ENCODE measurements at regions not wholly inside any gene's neighbourhood (a gene's known extent, or its start where the extent isn't known, plus 50 kb on each side); places are given as distances from the start of the nearest gene placed in this dataset.
"Not testable (repeated sequence)": the region's sequence is repeated elsewhere in the genome, so short reads cannot be mapped to it uniquely, and the experiment has no call there.

DNA sequence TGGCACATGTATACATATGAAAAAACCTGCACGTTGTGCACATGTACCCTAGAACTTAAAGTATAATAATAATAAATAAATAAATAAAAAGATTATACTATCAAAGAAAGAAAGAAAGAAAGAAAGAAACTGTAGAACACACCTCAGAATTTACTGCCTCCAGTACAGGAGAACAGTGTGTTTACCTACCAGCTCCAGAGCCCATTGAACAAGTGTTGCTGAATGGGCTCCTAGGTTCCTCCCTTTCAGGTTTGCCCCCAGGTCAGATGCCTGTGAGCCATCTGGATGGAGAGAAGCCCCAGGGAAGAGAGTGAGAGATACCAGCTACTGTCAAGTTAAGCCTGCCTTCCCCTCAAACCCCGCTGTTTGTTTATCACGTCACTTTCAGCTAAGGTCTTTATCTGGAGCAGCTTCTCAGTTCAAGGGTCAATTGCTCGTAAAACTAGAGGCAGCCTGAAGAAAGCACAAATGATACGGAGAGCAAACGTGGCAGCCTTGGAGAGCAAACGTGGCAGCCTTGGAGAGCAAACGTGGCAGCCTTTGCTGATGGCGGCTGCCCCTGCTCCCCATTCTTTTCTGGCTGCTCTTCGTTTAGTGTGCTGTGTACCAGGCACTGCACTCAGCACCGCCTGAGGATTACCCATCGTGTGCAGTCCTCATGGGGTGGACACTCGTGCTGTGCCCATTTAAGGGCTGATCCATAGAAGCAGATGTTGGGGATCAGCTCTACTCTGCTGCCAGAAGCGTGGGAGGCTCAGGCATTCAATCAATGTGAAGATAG, 111.7 kb downstream of the ADAMTS15 start:
- ATAC-seq, result no peak
- no peaks in the 10 kb centered on the region for H3K9me3 ChIP-seq (ENCODE audit: control insufficient read depth, low read length, poor library complexity, severe bottlenecking)
- DNase-seq, result no peak
- no peak overlapping the region for H3K27ac Mint-ChIP-seq
- H3K36me3 Mint-ChIP-seq (ENCODE audit: low read depth), result no peaks in the 10 kb centered on the region
- H3K27me3 Mint-ChIP-seq, result peaks cover 15% of the 10 kb centered on the region
- no peak overlapping the region for H3K4me3 Mint-ChIP-seq
- no peaks in the 10 kb centered on the region for H3K4me1 Mint-ChIP-seq

DNA sequence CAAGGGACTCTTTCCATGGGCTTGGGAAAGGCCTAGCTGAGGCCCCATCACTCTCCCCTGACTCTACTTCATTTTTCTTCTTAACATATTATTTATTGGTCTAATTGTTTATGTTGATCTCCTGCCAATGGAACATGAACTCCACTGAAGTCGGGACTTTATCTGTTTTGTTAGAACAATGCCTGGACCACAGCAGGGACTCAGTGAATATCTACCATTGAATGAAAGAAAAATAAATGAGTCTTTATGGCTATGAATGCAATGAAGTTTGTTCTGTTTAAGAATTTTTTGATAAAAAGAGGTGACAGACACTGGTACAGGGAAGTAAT, 112.3 kb downstream of the ADAMTS15 start:
- Mint-ChIP-seq H3K36me3 (ENCODE audit: low read depth) (no peaks in the 10 kb centered on the region), H3K4me1 (no peaks in the 10 kb centered on the region), H3K4me3 (no peak overlapping the region), H3K27me3 (peaks cover 12% of the 10 kb centered on the region), H3K27ac (no peak overlapping the region)
- DNase-seq (no peak), ATAC-seq (no peak)
- H3K9me3 ChIP-seq (ENCODE audit: control insufficient read depth, low read length, poor library complexity, severe bottlenecking), result no peaks in the 10 kb centered on the region

- H3K9me3 ChIP-seq (ENCODE audit: control insufficient read depth, low read length, poor library complexity, severe bottlenecking), result no peaks in the 10 kb centered on the region
- H3K36me3 Mint-ChIP-seq (ENCODE audit: low read depth), result no peaks in the 10 kb centered on the region
- no peak overlapping the region for H3K4me3 Mint-ChIP-seq
- H3K27me3 Mint-ChIP-seq, result peaks cover 7% of the 10 kb centered on the region
- ATAC-seq (no peak), DNase-seq (no peak)
- no peak overlapping the region for H3K27ac Mint-ChIP-seq
- H3K4me1 Mint-ChIP-seq, result no peaks in the 10 kb centered on the region
Observed at GRCh38 chr11:130561441-130561881, 113.0 kb downstream of the ADAMTS15 start.

DNA sequence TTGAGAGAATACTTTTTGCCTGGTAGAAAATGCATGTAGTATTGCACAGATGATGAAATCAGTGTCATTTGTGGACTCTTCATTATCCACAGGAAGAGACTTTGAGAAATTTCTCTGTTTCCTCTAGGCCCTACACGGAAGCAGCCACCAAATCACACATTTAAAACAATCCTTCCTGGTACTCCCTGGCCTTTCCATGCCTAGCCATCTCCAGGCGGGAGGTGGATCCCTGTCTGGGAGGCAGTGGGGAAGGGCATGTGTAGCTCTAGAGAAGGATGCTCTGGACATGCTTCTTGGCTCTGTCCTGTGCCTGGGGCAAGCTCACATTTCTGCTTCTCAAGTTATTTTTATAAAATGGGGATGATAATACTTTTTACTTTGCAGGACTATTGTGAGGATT, 114.1 kb downstream of the ADAMTS15 start:
- Mint-ChIP-seq H3K4me1 (no peaks in the 10 kb centered on the region), H3K36me3 (ENCODE audit: low read depth) (no peaks in the 10 kb centered on the region), H3K27me3 (peaks cover 7% of the 10 kb centered on the region), H3K4me3 (no peak overlapping the region), H3K27ac (no peak overlapping the region)
- no peak for DNase-seq
- ATAC-seq, result no peak
- no peaks in the 10 kb centered on the region for H3K9me3 ChIP-seq (ENCODE audit: control insufficient read depth, low read length, poor library complexity, severe bottlenecking)

- DNase-seq; ATAC-seq; H3K9me3 ChIP-seq (ENCODE audit: control insufficient read depth, low read length, poor library complexity, severe bottlenecking); H3K4me1 Mint-ChIP-seq; H3K36me3 Mint-ChIP-seq (ENCODE audit: low read depth); H3K27ac Mint-ChIP-seq; H3K4me3 Mint-ChIP-seq; H3K27me3 Mint-ChIP-seq: not testable (repeated sequence)
Observed at GRCh38 chr11:130566360-130566759, 117.9 kb downstream of the ADAMTS15 start.

DNA sequence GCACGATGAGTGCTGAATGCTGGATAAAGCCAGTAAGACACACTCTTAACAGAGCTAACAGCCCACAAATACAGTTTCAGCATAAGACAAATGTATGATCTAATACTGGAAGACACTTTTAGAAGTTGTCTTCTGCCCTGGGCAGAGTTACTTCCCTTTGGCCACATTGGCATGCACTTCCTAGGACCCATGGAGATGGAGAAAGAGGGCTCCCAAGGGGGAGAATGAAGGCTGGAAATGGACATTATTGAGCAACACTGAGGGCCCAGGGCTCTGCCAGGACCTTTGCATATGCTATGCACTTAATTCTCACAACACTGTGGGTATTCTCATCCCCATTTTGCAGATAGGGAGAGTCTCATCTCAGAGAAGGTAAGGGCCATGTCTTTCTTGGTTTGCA, 123.1 kb downstream of the ADAMTS15 start:
- no peak for DNase-seq
- H3K4me3 Mint-ChIP-seq, result no peak overlapping the region
- no peaks in the 10 kb centered on the region for H3K9me3 ChIP-seq (ENCODE audit: control insufficient read depth, low read length, poor library complexity, severe bottlenecking)
- no peaks in the 10 kb centered on the region for H3K27me3 Mint-ChIP-seq
- H3K27ac Mint-ChIP-seq, result no peak overlapping the region
- H3K4me1 Mint-ChIP-seq, result peaks cover 4% of the 10 kb centered on the region
- no peak for ATAC-seq
- peaks cover 2% of the 10 kb centered on the region for H3K36me3 Mint-ChIP-seq (ENCODE audit: low read depth)

GRCh38 chr11:130571947-130572584, 123.6 kb downstream of the ADAMTS15 start:
- ATAC-seq, result no peak
- Mint-ChIP-seq H3K4me3 (no peak overlapping the region), H3K36me3 (ENCODE audit: low read depth) (peaks cover 2% of the 10 kb centered on the region), H3K4me1 (peaks cover 4% of the 10 kb centered on the region), H3K27ac (no peak overlapping the region), H3K27me3 (no peaks in the 10 kb centered on the region)
- DNase-seq, result no peak
- no peaks in the 10 kb centered on the region for H3K9me3 ChIP-seq (ENCODE audit: control insufficient read depth, low read length, poor library complexity, severe bottlenecking)

- no peaks in the 10 kb centered on the region for H3K4me1 Mint-ChIP-seq
- no peak overlapping the region for H3K4me3 Mint-ChIP-seq
- peaks cover 14% of the 10 kb centered on the region for H3K27me3 Mint-ChIP-seq
- H3K36me3 Mint-ChIP-seq (ENCODE audit: low read depth), result peaks cover 2% of the 10 kb centered on the region
- no peak for ATAC-seq
- H3K27ac Mint-ChIP-seq, result no peak overlapping the region
- H3K9me3 ChIP-seq (ENCODE audit: control insufficient read depth, low read length, poor library complexity, severe bottlenecking), result no peaks in the 10 kb centered on the region
- DNase-seq, result no peak
Observed at GRCh38 chr11:130573767-130574166, 125.3 kb downstream of the ADAMTS15 start.

GRCh38 chr11:130574740-130575139, 126.3 kb downstream of the ADAMTS15 start:
- DNase-seq (no peak), ATAC-seq (no peak)
- Mint-ChIP-seq H3K4me1 (no peaks in the 10 kb centered on the region), H3K27ac (no peak overlapping the region), H3K36me3 (ENCODE audit: low read depth) (peaks cover 2% of the 10 kb centered on the region), H3K4me3 (no peak overlapping the region), H3K27me3 (peaks cover 18% of the 10 kb centered on the region)
- H3K9me3 ChIP-seq (ENCODE audit: control insufficient read depth, low read length, poor library complexity, severe bottlenecking), result no peaks in the 10 kb centered on the region

DNA sequence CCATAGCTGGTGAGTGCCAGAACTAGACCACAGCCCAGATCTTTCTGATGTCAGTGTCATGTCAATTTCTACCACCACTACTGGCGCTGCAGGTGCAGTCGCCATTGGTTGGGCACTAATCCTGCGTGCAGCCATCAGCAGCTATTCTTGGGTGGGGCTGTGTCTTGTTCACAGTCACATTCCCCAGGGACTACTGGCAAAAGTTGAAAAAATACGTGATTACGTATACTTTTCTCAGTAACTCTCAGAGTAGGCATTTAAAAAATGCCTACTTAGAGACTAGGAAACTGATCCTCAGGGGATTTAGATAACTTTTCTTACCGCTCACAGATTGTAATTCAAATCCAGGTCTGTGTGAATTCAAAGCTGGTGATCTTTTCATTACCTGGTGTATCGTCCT, 127.7 kb downstream of the ADAMTS15 start:
- no peaks in the 10 kb centered on the region for H3K4me1 Mint-ChIP-seq
- peaks cover 28% of the 10 kb centered on the region for H3K27me3 Mint-ChIP-seq
- ATAC-seq (no peak), DNase-seq (no peak)
- H3K9me3 ChIP-seq (ENCODE audit: control insufficient read depth, low read length, poor library complexity, severe bottlenecking), result no peaks in the 10 kb centered on the region
- no peak overlapping the region for H3K4me3 Mint-ChIP-seq
- H3K36me3 Mint-ChIP-seq (ENCODE audit: low read depth), result peaks cover 2% of the 10 kb centered on the region
- H3K27ac Mint-ChIP-seq, result no peak overlapping the region

DNA sequence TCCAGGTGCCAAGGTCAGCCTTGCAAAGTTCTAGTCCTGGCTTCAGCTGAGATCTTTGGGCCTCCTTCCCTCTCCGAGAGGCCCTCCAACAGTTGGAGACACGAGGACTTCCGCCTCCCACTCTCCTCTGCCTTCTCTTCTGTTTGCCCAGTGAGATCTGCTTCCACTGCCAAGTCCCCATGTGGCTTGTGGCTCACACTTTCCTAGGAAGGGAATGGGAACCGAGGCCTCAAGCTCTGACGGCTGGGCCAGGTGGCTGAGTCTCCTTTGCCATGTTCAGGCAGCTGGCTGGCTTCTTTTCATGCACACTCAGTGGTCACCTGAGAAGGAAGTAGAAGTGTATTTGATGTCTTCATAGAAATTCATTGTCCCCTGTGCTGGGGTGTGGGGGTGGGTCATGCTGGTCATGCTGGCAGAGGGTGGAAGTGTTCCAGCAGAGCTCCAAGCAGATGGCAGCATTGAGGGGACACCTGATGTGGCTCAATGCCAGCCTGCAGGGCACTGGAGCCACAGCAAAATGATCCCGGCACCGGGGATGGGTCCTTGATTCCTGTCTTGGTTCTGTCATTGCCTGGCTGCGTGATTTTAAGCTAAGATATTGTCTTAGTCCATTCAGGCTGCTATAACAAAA, 130.4 kb downstream of the ADAMTS15 start:
- Mint-ChIP-seq H3K27me3 (peaks cover 29% of the 10 kb centered on the region), H3K4me3 (no peak overlapping the region), H3K4me1 (no peaks in the 10 kb centered on the region), H3K36me3 (ENCODE audit: low read depth) (no peaks in the 10 kb centered on the region), H3K27ac (no peak overlapping the region)
- DNase-seq (no peak), ATAC-seq (no peak)
- H3K9me3 ChIP-seq (ENCODE audit: control insufficient read depth, low read length, poor library complexity, severe bottlenecking), result no peaks in the 10 kb centered on the region

GRCh38 chr11:130580372-130580771, 131.9 kb downstream of the ADAMTS15 start:
- no peak for ATAC-seq
- no peaks in the 10 kb centered on the region for H3K9me3 ChIP-seq (ENCODE audit: control insufficient read depth, low read length, poor library complexity, severe bottlenecking)
- no peak overlapping the region for H3K4me3 Mint-ChIP-seq
- no peak for DNase-seq
- no peak overlapping the region for H3K27ac Mint-ChIP-seq
- H3K27me3 Mint-ChIP-seq, result peaks cover 42% of the 10 kb centered on the region
- H3K4me1 Mint-ChIP-seq, result no peaks in the 10 kb centered on the region
- H3K36me3 Mint-ChIP-seq (ENCODE audit: low read depth), result no peaks in the 10 kb centered on the region

DNA sequence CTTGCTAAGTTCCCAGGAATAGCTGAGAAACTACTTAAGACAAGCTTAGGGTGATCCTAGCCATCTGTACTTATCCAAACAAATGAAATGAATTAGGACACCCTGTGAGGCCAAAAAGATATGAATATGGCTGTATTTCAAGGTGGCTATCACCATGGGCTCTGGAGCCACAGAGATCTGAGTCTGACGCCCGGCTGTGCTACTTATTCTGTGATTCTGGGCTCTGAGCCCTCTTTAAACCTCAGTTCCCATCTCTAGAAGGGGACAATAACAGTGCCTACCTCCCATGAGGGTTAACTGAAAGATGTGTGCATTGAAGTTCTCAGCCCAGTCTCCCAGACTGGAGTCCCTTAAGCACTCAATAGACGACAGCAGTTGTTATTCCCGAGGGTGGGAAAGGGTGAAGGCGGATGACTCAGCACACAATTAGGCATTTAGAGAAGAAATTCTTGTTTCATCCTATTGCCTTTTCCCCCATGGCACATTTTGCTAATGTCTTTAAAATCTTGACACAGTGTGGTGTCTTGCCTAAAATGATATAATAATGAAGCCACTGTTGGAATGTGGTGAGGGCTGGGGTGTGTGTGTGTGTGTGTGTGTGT, 132.5 kb downstream of the ADAMTS15 start:
- no peaks in the 10 kb centered on the region for H3K9me3 ChIP-seq (ENCODE audit: control insufficient read depth, low read length, poor library complexity, severe bottlenecking)
- Mint-ChIP-seq H3K36me3 (ENCODE audit: low read depth) (no peaks in the 10 kb centered on the region), H3K4me1 (no peaks in the 10 kb centered on the region), H3K27ac (no peak overlapping the region), H3K4me3 (no peak overlapping the region), H3K27me3 (peaks cover 45% of the 10 kb centered on the region)
- no peak for DNase-seq
- ATAC-seq, result no peak

Data from T-helper 17 cell (primary cell).